Middle frontal gyrus (tissue), 1 donor: ENCODE measurements at regions not wholly inside any gene's neighbourhood (a gene's known extent, or its start where the extent isn't known, plus 50 kb on each side); places are given as distances from the start of the nearest gene placed in this dataset.
"Not testable (repeated sequence)": the region's sequence is repeated elsewhere in the genome, so short reads cannot be mapped to it uniquely, and the experiment has no call there.

Experiments used
- DNase-seq: peaks from one replicate; pipeline ENCODE4 v3.0.0-alpha.2; 2015; ENCODE audit warnings: low spot score; ENCODE audit errors: extremely low spot score

- not testable (repeated sequence) for DNase-seq
Observed at GRCh38 chr4:86478151-86478550, 116.0 kb upstream of the PTPN13 start.

GRCh38 chr4:86481440-86481839 lies 112.7 kb upstream of the PTPN13 start:
- DNase-seq: no peak

GRCh38 chr4:86482306-86483172 lies 111.6 kb upstream of the PTPN13 start:
- no peak for DNase-seq

- no peak for DNase-seq
Observed at GRCh38 chr4:86483173-86483490, 111.0 kb upstream of the PTPN13 start.

GRCh38 chr4:86483773-86484172 lies 110.3 kb upstream of the PTPN13 start:
- DNase-seq: no peak

GRCh38 chr4:86484241-86484640 lies 109.9 kb upstream of the PTPN13 start:
- DNase-seq: no peak

GRCh38 chr4:86487738-86488348 lies 106.3 kb upstream of the PTPN13 start:
- DNase-seq: no peak

GRCh38 chr4:86493460-86493859 lies 100.7 kb upstream of the PTPN13 start:
- DNase-seq: no peak

GRCh38 chr4:86496094-86497080 lies 97.7 kb upstream of the PTPN13 start:
- DNase-seq: peak; percentile 28

GRCh38 chr4:86497131-86497530 lies 97.0 kb upstream of the PTPN13 start:
- no peak for DNase-seq

GRCh38 chr4:86497980-86498862 lies 95.9 kb upstream of the PTPN13 start:
- DNase-seq: peak; percentile 44

- no peak for DNase-seq
Observed at GRCh38 chr4:86498863-86499166, 95.3 kb upstream of the PTPN13 start.

GRCh38 chr4:86500527-86500926 lies 93.6 kb upstream of the PTPN13 start:
- no peak for DNase-seq

GRCh38 chr4:86502081-86502480 lies 92.0 kb upstream of the PTPN13 start:
- DNase-seq: no peak

GRCh38 chr4:86506591-86506990 lies 87.5 kb upstream of the PTPN13 start:
- no peak for DNase-seq

- DNase-seq: no peak
Observed at GRCh38 chr4:86508436-86508835, 85.7 kb upstream of the PTPN13 start.

GRCh38 chr4:86511590-86511989 lies 82.5 kb upstream of the PTPN13 start:
- DNase-seq: no peak

GRCh38 chr4:86512631-86513030 lies 81.5 kb upstream of the PTPN13 start:
- no peak for DNase-seq

- DNase-seq: not testable (repeated sequence)
Observed at GRCh38 chr4:86515963-86516362, 78.2 kb upstream of the PTPN13 start.

GRCh38 chr4:86521373-86521969 lies 72.6 kb upstream of the PTPN13 start:
- DNase-seq: no peak

- no peak for DNase-seq
Observed at GRCh38 chr4:86522349-86522748, 71.8 kb upstream of the PTPN13 start.
